CD4-positive, alpha-beta T cell (primary cell): ENCODE measurements at regions not wholly inside any gene's neighbourhood (a gene's known extent, or its start where the extent isn't known, plus 50 kb on each side); places are given as distances from the start of the nearest gene placed in this dataset.

ENCODE experiments used
- ATAC-seq: fragments of 200-7000 bp; cut with Tn5 transposase; one replicate; pipeline ENCODE4 v1.10.0; 2022; ENCODE audit warnings: mild to moderate bottlenecking; ENCODE audit not compliant: poor library complexity
- CTCF ChIA-PET: fragments of 350-600 bp; sonication (Branson Sonifier 250); formaldehyde crosslinking; loops from one replicate; lab custom pipeline; 2021; ENCODE audit warnings: antibody characterized with exemption, inconsistent platforms; lab: Charles Lee
- POLR2A ChIA-PET: fragments of 350-600 bp; sonication (Branson Sonifier 250); formaldehyde crosslinking; loops from one replicate; lab custom pipeline; 2021; ENCODE audit warnings: antibody characterized with exemption, inconsistent platforms; lab: Charles Lee
- DNase-seq, 14 experiments: peaks; one replicate each; pipeline ENCODE4 v3.0.0-alpha.2; 2013 to 2020; ENCODE audit warnings: mixed read lengths in 2 of 14
- H3K27ac ChIP-seq, 2 donors: one replicate each; pipeline versions ENCODE4 v1.5.1 to v1.7.0; 2013; ENCODE audit warnings: low read length in 2 of 2, low read depth in 1 of 2, mild to moderate bottlenecking in 1 of 2
- H3K27me3 ChIP-seq, 2 experiments: 1 replicate in 1 of 2; 2 replicates in 1 of 2; pipeline versions ENCODE4 v1.6.1 to v1.7.0; 2013; ENCODE audit warnings: low read length in 2 of 2, control low read depth in 1 of 2, mild to moderate bottlenecking in 1 of 2, moderate library complexity in 1 of 2; ENCODE audit not compliant: insufficient read depth in 2 of 2, control insufficient read depth in 1 of 2
- H3K36me3 ChIP-seq: one replicate; pipeline ENCODE4 v1.6.1; 2013; ENCODE audit warnings: low read length, control low read depth; ENCODE audit not compliant: insufficient read depth
- H3K4me1 ChIP-seq: one replicate; pipeline ENCODE4 v1.6.1; 2013; ENCODE audit warnings: low read length, control low read depth; ENCODE audit not compliant: insufficient read depth
- H3K4me3 ChIP-seq: one replicate; pipeline ENCODE4 v1.5.1; 2013; ENCODE audit warnings: mild to moderate bottlenecking, low read length, moderate library complexity
- H3K9me3 ChIP-seq, 2 experiments: 1 replicate in 1 of 2; 2 replicates in 1 of 2; pipeline versions ENCODE4 v1.6.1 to v1.7.0; 2013; ENCODE audit warnings: low read length in 2 of 2, mild to moderate bottlenecking in 2 of 2, control low read depth in 1 of 2, moderate library complexity in 1 of 2; ENCODE audit not compliant: control insufficient read depth in 1 of 2, insufficient read depth in 1 of 2
- H3K27ac Mint-ChIP-seq: one replicate; pipeline ENCODE4 v1.8.0; 2020; ENCODE audit warnings: mixed read lengths
- H3K27me3 Mint-ChIP-seq: one replicate; pipeline ENCODE4 v1.8.0; 2021; ENCODE audit warnings: mixed read lengths
- H3K36me3 Mint-ChIP-seq: one replicate; pipeline ENCODE4 v1.8.0; 2021; ENCODE audit warnings: low read depth, mixed read lengths
- H3K4me1 Mint-ChIP-seq: one replicate; pipeline ENCODE4 v1.8.0; 2021; ENCODE audit warnings: low read depth, mixed read lengths
- H3K4me3 Mint-ChIP-seq: one replicate; pipeline ENCODE4 v1.8.0; 2020; ENCODE audit warnings: mild to moderate bottlenecking, mixed read lengths
- H3K9me3 Mint-ChIP-seq: one replicate; pipeline ENCODE4 v1.8.0; 2020; ENCODE audit warnings: mixed read lengths
- CTCF ChIP-seq: fragments of 200-600 bp; IDR thresholded peaks from one replicate; pipeline ENCODE4 v1.8.0; 2022; ENCODE audit warnings: antibody characterized with exemption, mild to moderate bottlenecking
- intact Hi-C, 2 experiments: fragments of 100-400 bp; cut with DNase I in 1 of 2; cut with micrococcal nuclease in 1 of 2; formaldehyde crosslinking; loops; one replicate each; pipeline versions ENCODE4 v1.15.1 to v1.9.0; 2023 to 2025; cut with DNase I, micrococcal nuclease

GRCh38 chr6:81556551-81556950 is 195.9 kb downstream of the TENT5A start:
- Mint-ChIP-seq H3K27ac (no peak overlapping the region), H3K4me3 (no peak overlapping the region), H3K9me3 (no peaks in the 10 kb centered on the region), H3K36me3 (no peaks in the 10 kb centered on the region), H3K27me3 (no peaks in the 10 kb centered on the region), H3K4me1 (no peaks in the 10 kb centered on the region)
- Histone ChIP-seq H3K9me3 (no peaks in the 10 kb centered on the region), H3K4me3 (no peak overlapping the region), H3K4me1 (no peaks in the 10 kb centered on the region), H3K36me3 (no peaks in the 10 kb centered on the region), H3K27ac (no peak overlapping the region), H3K27me3 (no peaks in the 10 kb centered on the region)
- TF ChIP-seq CTCF, result no peak
- CTCF ChIA-PET, result no interaction called here
- ATAC-seq (no peak), DNase-seq (no peak)
- POLR2A ChIA-PET, result no interaction called here
- intact Hi-C loops, result no loop called here

- Histone ChIP-seq H3K27me3 (no peaks in the 10 kb centered on the region), H3K27ac (no peak overlapping the region), H3K36me3 (no peaks in the 10 kb centered on the region), H3K4me1 (no peaks in the 10 kb centered on the region), H3K9me3 (no peaks in the 10 kb centered on the region), H3K4me3 (no peak overlapping the region)
- DNase-seq (no peak), ATAC-seq (no peak)
- Mint-ChIP-seq H3K27ac (no peak overlapping the region), H3K4me1 (no peaks in the 10 kb centered on the region), H3K9me3 (peaks cover 4% of the 10 kb centered on the region), H3K36me3 (no peaks in the 10 kb centered on the region), H3K27me3 (no peaks in the 10 kb centered on the region), H3K4me3 (no peak overlapping the region)
- intact Hi-C loops, result no loop called here
- CTCF ChIA-PET, result no interaction called here
- TF ChIP-seq CTCF, result no peak
- POLR2A ChIA-PET, result no interaction called here
These were observed 199.3 kb downstream of the TENT5A start for GRCh38 chr6:81553216-81553615.

GRCh38 chr6:81552644-81553043 is 199.8 kb downstream of the TENT5A start:
- H3K4me1 Mint-ChIP-seq, result no peaks in the 10 kb centered on the region
- Histone ChIP-seq H3K27ac (no peak overlapping the region), H3K9me3 (no peaks in the 10 kb centered on the region), H3K27me3 (no peaks in the 10 kb centered on the region), H3K4me1 (no peaks in the 10 kb centered on the region), H3K36me3 (no peaks in the 10 kb centered on the region), H3K4me3 (no peak overlapping the region)
- intact Hi-C loops, result no loop called here
- no peak overlapping the region for H3K4me3 Mint-ChIP-seq
- POLR2A ChIA-PET, result no interaction called here
- H3K27ac Mint-ChIP-seq, result no peak overlapping the region
- no peaks in the 10 kb centered on the region for H3K36me3 Mint-ChIP-seq
- TF ChIP-seq CTCF, result no peak
- CTCF ChIA-PET, result no interaction called here
- no peaks in the 10 kb centered on the region for H3K27me3 Mint-ChIP-seq
- ATAC-seq, result no peak
- DNase-seq, result no peak
- peaks cover 8% of the 10 kb centered on the region for H3K9me3 Mint-ChIP-seq
